Motor neuron (in vitro differentiated cells): ENCODE measurements at regions not wholly inside any gene's neighbourhood (a gene's known extent, or its start where the extent isn't known, plus 50 kb on each side); places are given as distances from the start of the nearest gene placed in this dataset.

ENCODE experiments used
- ATAC-seq, 8 experiments: fragments of 200-7000 bp; cut with Tn5 transposase; replicated peaks in 6 of 8; 2 replicates each; pipeline ENCODE4 v1.8.0; 2021; ENCODE audit warnings: mild to moderate bottlenecking in 8 of 8, moderate library complexity in 8 of 8
- H3K27ac ChIP-seq, 2 donors: fragments of 250-450 bp; sonication (Bioruptor Pico); 2 replicates each; pipeline ENCODE4 v1.9.0; 2021; ENCODE audit warnings: antibody characterized with exemption in 2 of 2, mild to moderate bottlenecking in 2 of 2, moderate library complexity in 1 of 2
- H3K4me1 ChIP-seq, 2 donors: fragments of 250-450 bp; sonication (Bioruptor Pico); replicated peaks in 1 of 2; 2 replicates each; pipeline ENCODE4 v1.6.1; 2021; ENCODE audit warnings: antibody characterized with exemption in 2 of 2, mild to moderate bottlenecking in 2 of 2, moderate library complexity in 1 of 2
- H3K4me3 ChIP-seq, 5 donors: fragments of 250-450 bp; sonication (Bioruptor Pico); 2 replicates each; pipeline ENCODE4 v1.9.0; 2021; ENCODE audit warnings: antibody characterized with exemption in 5 of 5, mild to moderate bottlenecking in 5 of 5, moderate library complexity in 4 of 5
- WGBS, 10 experiments: fragments of 450-650 bp; shearing (Covaris generic); methylation state at CpG; one replicate each; pipeline ENCODE4 v1.0.0; 2022; 5-methylcytosine and 5-hydroxymethylcytosine counted together
- in situ Hi-C, 9 experiments: fragments of 400-800 bp; cut with MboI; loops; one replicate each; pipeline ENCODE4 v1.15.0; 2021; ENCODE audit warnings: low sequenced_read_pairs in 9 of 9, low pct_unique_long_range_greater_than_20kb in 2 of 9; ENCODE audit not compliant: unreplicated experiment in 9 of 9

- 60 to 100% (median 93%) methylated on average over 1 to 5 of the region's 11 CpGs; no CpG with 5 or more reads in 6 of the 10 experiments for WGBS, 10 experiments
- Histone ChIP-seq H3K27ac (no peak overlapping the region), H3K4me3 (no peak overlapping the region), H3K4me1 (peaks cover 10% of the 10 kb centered on the region in 2 donors)
- ATAC-seq, result peak in 2 of 8 experiments; percentile 3 to 20
- in situ Hi-C loops, result no loop called here
Observed at GRCh38 chr1:22239378-22239777, 96.5 kb upstream of the WNT4 start.

GRCh38 chr1:22241250-22241649 is 98.4 kb upstream of the WNT4 start:
- no peak for ATAC-seq
- Histone ChIP-seq H3K4me1 (peaks cover 6 to 16% of the 10 kb centered on the region in 2 donors), H3K27ac (no peak overlapping the region), H3K4me3 (no peak overlapping the region)
- in situ Hi-C loops, result no loop called here
- 61 to 100% (median 94%) methylated on average over 2 to 3 of the region's 3 CpGs; no CpG with 5 or more reads in 3 of the 10 experiments for WGBS, 10 experiments

- no peak for ATAC-seq
- WGBS, 10 experiments, result 40 to 100% (median 87%) methylated on average over 1 to 7 of the region's 9 CpGs; no CpG with 5 or more reads in 5 of the 10 experiments
- H3K27ac ChIP-seq, result no peak overlapping the region
- peaks cover 6 to 18% of the 10 kb centered on the region in 2 donors for H3K4me1 ChIP-seq
- H3K4me3 ChIP-seq, result no peak overlapping the region
- in situ Hi-C loops, result no loop called here
Observed at GRCh38 chr1:22241811-22242210, 98.9 kb upstream of the WNT4 start.

- WGBS, 10 experiments, result 60 to 92% (median 85%) methylated on average over 1 to 2 of the region's 9 CpGs; no CpG with 5 or more reads in 6 of the 10 experiments
- peak in 1 of 8 experiments; percentile 13 for ATAC-seq
- in situ Hi-C loops, result no loop called here
- peaks cover 6 to 22% of the 10 kb centered on the region in 2 donors for H3K4me1 ChIP-seq
- H3K4me3 ChIP-seq, result no peak overlapping the region
- H3K27ac ChIP-seq, result no peak overlapping the region
Observed at GRCh38 chr1:22245100-22245650, 102.3 kb upstream of the WNT4 start.

GRCh38 chr1:22245726-22246125 is 102.8 kb upstream of the WNT4 start:
- Histone ChIP-seq H3K4me3 (no peak overlapping the region), H3K4me1 (peaks cover 6 to 22% of the 10 kb centered on the region in 2 donors), H3K27ac (no peak overlapping the region)
- WGBS, 10 experiments, result 0% methylated on average over 1 to 2 of the region's 8 CpGs; no CpG with 5 or more reads in 8 of the 10 experiments
- in situ Hi-C loops, result no loop called here
- peak in 5 of 8 experiments; percentile 41 to 77 (median 70) for ATAC-seq

GRCh38 chr1:22246755-22247480 is 104.0 kb upstream of the WNT4 start:
- no peak overlapping the region for H3K4me3 ChIP-seq
- peaks cover 6 to 17% of the 10 kb centered on the region in 2 donors for H3K4me1 ChIP-seq
- ATAC-seq, result no peak
- 50 to 100% (median 83%) methylated on average over 1 to 2 of the region's 3 CpGs; no CpG with 5 or more reads in 5 of the 10 experiments for WGBS, 10 experiments
- no peak overlapping the region for H3K27ac ChIP-seq
- in situ Hi-C loops, result no loop called here

- H3K4me3 ChIP-seq, result no peak overlapping the region
- H3K4me1 ChIP-seq, result peaks cover 14 to 24% of the 10 kb centered on the region in 2 donors
- ATAC-seq, result no peak
- no peak overlapping the region for H3K27ac ChIP-seq
- WGBS, 10 experiments, result 33 to 100% (median 63%) methylated on average over 1 to 7 of the region's 18 CpGs; no CpG with 5 or more reads in 3 of the 10 experiments
- in situ Hi-C loops, result no loop called here
Observed at GRCh38 chr1:22247527-22248245, 104.8 kb upstream of the WNT4 start.

- in situ Hi-C loops, result no loop called here
- H3K27ac ChIP-seq, result no peak overlapping the region
- no peak overlapping the region for H3K4me3 ChIP-seq
- no peak for ATAC-seq
- 20 to 93% (median 86%) methylated on average over 2 to 7 of the region's 8 CpGs; no CpG with 5 or more reads in 6 of the 10 experiments for WGBS, 10 experiments
- H3K4me1 ChIP-seq, result peaks cover 24 to 33% of the 10 kb centered on the region in 2 donors
Observed at GRCh38 chr1:22248746-22249145, 105.8 kb upstream of the WNT4 start.

GRCh38 chr1:22249928-22250680 is 107.2 kb upstream of the WNT4 start:
- Histone ChIP-seq H3K4me3 (no peak overlapping the region), H3K27ac (no peak overlapping the region), H3K4me1 (peaks cover 38 to 47% of the 10 kb centered on the region in 2 donors)
- 20 to 91% (median 79%) methylated on average over 1 to 8 of the region's 11 CpGs; no CpG with 5 or more reads in 3 of the 10 experiments for WGBS, 10 experiments
- in situ Hi-C loops, result no loop called here
- no peak for ATAC-seq

- peak in 1 of 8 experiments; percentile 23 for ATAC-seq
- H3K4me1 ChIP-seq, result peaks cover 37 to 46% of the 10 kb centered on the region in 2 donors
- in situ Hi-C loops, result no loop called here
- H3K4me3 ChIP-seq, result no peak overlapping the region
- no peak overlapping the region for H3K27ac ChIP-seq
- WGBS, 10 experiments, result 0 to 48% (median 36%) methylated on average over 1 to 10 of the region's 11 CpGs; no CpG with 5 or more reads in 5 of the 10 experiments
Observed at GRCh38 chr1:22250724-22251123, 107.8 kb upstream of the WNT4 start.

- Histone ChIP-seq H3K4me1 (peaks cover 39 to 40% of the 10 kb centered on the region in 2 donors), H3K27ac (no peak overlapping the region), H3K4me3 (no peak overlapping the region)
- peak in 5 of 8 experiments; percentile 23 to 73 (median 51) for ATAC-seq
- WGBS, 10 experiments, result 40 to 60% (median 52%) methylated on average over 1 to 11 of the region's 17 CpGs; no CpG with 5 or more reads in 6 of the 10 experiments
- in situ Hi-C loops, result no loop called here
Observed at GRCh38 chr1:22252251-22252650, 109.4 kb upstream of the WNT4 start.

GRCh38 chr1:22253012-22253790 is 110.3 kb upstream of the WNT4 start:
- no peak overlapping the region for H3K27ac ChIP-seq
- H3K4me1 ChIP-seq, result peaks cover 39 to 40% of the 10 kb centered on the region in 2 donors
- no peak overlapping the region for H3K4me3 ChIP-seq
- peak in 5 of 8 experiments; percentile 1 to 37 (median 3) for ATAC-seq
- 0 to 82% (median 64%) methylated on average over 4 to 15 of the region's 16 CpGs; no CpG with 5 or more reads in 1 of the 10 experiments for WGBS, 10 experiments
- in situ Hi-C loops, result no loop called here
